ENCODE measurements at regions not wholly inside any gene's neighbourhood (a gene's known extent, or its start where the extent isn't known, plus 50 kb on each side); places are given as distances from the start of the nearest gene placed in this dataset.
"Not testable (repeated sequence)": the region's sequence is repeated elsewhere in the genome, so short reads cannot be mapped to it uniquely, and the experiment has no call there.

DNA sequence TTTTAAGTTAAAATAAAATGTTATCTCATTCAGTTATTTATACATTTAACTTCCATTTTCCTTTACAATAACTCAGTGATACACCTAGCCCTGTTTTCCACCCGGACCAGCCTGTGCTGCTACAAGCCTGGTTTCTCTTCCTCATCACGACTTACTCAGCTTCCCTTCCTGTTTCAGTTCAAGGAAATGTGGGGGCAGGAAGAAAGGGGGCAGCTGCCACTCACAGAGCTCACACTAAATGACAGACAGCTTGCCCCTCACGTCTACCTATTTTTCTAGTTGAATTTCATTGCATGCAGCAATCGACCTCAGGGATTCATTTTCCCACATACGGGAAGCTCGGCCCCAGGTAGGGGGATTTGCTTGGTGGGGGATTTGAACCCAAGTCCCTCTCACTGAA lies 442.6 kb downstream of the TMEM121 start:
- not testable (repeated sequence) for DNase-seq (ENCODE audit: low read depth)

DNA sequence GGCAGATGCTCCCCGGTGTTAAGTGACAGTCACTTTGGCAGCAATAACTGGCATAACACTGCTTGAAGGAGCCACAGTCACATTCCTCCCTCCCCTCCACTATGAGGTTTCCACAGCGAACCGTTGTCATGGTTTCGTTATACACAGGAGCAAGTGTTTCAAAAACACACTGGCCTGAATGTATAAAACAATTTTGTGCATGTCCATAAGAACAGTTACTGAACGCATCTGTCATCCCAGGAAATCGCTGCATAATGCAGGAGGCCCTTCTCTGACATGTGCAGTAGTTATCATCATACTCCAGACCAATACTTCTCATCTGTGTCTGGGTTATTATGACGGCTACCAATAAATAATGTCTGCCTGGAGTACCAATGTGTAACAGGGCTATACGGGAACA lies 444.4 kb downstream of the TMEM121 start:
- not testable (repeated sequence) for DNase-seq (ENCODE audit: low read depth)

DNA sequence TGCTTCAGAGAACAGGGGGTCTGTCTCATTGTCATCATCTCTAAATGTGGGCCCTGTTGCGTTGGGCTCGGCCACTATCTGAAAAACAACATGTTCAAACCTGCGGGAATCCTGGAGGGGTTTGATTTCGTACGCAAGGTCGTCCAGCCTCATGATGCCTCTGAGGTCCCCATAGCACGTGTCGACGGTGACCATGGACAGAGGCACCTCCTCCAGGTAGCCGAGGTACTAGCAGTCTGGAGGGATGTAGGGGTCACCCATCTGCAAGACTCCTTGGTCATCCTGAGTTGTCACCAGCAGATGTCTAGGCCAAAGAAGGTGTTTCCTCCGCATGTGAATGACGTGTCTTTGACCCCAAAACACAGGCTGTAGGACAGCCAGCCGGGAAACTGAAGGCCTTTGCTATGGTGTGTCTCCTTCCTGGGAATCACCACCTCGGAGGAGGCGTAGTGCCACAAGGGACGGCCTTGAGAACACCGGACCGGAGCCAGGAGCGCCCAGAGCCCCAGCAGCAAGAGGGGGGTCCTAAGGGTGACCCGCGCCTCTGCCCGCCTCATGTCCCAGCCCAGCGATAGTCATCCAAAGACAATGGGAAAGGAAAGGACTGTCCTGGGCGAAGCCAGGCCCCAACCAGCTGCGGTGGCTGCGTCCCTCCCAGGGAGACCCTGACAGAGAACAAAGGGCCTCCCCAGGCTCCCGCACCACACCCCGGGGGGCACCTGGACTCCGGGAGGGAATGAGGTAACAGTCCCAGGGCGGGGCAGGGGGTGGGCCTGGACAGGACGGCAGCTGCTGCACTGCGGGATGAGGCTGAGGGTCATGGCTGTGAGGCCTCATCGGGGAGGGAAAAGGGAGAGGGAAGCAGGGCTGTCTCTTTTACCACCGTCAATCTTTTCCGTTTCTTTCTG lies 445.5 kb downstream of the TMEM121 start:
- DNase-seq (ENCODE audit: low read depth): no peak

DNA sequence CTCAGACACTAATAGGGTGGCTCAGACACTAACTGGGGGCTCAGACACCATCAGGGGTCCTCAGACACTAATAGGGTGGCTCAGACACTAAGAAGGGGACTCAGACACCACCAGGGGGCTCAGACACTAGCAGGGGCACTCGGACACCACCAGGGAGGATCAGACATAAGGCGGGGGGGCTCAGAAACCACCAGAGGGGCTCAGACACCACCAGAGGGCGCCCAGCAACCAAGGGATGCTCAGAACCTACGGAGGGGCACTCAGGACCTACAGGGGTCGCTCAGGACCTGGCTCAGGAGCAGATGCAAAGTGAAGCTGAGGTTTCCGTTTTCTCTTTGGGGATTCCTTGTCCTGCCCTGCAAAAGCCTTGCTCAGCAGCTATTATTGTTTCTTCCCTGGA lies 448.5 kb downstream of the TMEM121 start:
- peak; percentile 37 for DNase-seq (ENCODE audit: low read depth)

DNA sequence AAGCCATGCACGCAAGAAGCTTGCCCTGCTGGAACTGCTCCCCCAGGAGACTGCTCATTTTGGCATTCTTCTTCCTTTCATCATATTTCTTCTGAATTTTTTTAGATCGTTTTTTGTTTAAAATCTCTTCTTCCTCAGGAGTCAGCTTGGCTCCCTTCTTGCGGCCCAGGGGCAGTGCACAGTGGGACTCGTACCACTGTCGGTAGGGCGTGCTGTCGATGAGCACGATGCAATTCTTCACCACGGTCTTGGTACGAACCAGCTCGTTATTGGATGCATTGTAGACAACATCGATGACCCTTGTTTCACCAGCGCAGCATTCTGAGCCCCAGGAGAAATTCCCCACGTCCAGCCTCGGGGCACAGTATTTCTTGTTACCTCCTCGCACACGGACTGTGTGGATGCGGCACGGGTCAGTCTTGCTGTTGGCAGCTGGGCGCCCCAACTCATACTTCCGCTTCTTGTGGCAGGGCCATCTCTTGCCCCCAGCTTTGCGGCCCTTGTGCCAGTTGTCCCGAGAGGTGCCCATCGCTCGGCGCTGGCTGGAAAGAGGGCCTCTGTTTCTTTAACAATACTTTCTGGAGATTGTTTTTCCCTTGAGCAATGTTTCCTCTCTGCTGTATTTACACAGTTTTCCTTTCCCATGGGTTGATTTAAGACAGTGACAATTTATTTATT lies 452.4 kb downstream of the TMEM121 start:
- DNase-seq (ENCODE audit: low read depth): no peak

DNA sequence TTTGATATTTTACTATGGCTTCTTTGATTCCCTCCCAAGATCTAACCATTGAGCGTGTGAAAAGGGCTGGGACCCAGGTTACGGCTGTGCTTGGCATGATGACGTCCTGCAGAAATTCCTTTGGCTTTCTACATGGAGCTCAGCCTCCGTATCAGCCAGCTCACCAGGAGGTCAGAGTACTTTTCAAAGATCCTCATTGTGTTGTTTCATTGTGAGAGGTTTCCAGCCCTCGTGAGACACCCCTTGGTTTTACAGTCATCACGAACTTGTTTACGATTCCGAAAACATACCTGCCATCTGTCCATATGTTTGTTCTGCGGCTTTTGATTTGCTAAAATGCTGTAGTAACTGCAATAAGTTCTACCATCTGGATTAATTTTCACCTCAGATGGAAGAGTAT lies 453.1 kb downstream of the TMEM121 start:
- DNase-seq (ENCODE audit: low read depth): no peak

DNA sequence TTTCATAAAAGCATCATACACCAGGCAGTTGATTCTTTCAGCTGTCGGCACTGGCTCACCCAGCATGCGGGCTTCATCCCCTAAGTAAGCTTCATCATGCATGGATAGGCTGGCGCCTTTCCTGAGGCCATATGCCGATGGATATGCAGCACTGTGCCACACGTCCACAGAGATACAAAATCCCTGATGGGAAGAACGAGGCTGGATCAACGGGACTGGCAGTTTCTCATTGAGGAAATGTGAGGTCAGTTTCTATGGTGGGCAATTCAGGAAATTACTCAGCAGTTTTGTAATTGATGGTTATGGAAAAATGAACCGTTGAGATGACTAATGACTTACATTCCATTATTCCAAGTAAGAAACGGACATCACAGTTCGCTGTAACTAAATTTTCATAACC lies 453.8 kb downstream of the TMEM121 start:
- no peak for DNase-seq (ENCODE audit: low read depth)

DNA sequence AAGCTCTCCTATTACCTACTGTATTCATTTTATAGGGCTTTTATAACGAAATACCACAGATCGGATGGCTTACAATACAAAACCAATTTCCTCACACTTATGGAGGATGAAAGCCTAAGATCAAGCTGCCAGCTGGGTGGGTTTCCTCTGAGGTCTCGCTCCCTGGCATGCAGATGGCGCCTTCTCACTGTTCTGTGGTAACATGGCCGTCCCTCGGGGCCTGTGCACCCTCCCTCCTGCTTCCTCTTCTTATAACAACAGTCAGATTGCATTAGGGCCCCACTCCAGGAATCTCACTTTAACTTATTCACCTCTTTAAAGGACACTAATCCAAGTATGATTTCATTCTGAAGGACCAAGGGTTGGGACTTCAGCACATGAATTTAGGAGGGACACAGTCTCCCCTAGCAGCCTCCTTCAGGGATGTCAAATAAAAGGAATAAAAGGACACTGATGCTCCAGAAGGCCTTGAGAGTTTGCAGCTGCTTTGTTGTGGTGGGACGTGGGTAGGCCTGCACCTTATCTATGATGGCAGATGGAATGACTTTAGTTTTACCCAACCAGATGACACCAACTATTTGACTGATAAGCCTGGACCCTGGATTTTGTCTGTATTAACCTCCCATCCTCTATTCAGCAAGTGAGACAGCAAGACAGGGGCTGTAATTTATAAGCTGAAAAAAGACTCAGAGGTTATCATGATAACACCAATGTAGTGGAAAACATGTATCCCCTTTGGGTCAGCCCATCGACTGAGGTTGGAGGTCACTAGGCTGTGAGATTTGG lies 455.3 kb downstream of the TMEM121 start:
- DNase-seq (ENCODE audit: low read depth): not testable (repeated sequence)

DNA sequence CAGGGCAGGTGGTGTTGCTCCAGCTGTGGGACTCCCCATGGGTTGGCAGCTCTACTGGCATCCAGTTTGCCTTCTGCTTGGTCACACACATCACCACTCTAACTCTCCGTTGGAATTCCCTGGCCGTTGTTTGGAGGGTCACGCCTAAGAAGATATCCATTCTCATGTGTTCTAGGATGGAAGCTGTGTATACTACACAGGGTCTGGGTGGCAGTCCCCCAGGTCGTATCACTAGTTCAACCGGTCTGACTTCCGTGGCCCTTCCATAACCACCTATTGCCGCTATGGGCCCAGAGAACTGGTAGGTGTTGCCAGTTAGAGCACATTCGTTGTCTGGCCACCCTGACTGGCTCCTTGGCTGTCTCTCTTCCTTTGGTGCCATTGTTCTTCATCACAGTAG lies 456.3 kb downstream of the TMEM121 start:
- DNase-seq (ENCODE audit: low read depth): no peak

DNA sequence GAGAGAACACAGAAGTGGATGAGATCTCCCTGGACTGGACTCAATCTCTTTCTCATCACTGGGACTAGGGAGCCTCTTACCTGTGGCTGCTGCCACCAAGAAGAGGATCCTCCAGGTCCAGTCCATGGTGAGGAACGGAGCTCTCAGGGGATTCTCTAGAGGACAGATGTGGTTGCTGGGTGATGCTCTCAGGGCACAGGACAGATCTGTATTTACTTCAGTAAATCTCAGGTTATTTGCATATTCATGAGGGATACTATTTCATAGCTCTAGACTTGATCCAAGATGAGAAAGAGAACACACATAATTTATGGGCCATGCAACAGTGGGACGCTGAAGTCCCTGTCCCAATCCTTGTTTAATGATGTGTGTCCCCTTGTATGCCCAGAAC lies 460.5 kb downstream of the TMEM121 start:
- no peak for DNase-seq (ENCODE audit: low read depth)

DNA sequence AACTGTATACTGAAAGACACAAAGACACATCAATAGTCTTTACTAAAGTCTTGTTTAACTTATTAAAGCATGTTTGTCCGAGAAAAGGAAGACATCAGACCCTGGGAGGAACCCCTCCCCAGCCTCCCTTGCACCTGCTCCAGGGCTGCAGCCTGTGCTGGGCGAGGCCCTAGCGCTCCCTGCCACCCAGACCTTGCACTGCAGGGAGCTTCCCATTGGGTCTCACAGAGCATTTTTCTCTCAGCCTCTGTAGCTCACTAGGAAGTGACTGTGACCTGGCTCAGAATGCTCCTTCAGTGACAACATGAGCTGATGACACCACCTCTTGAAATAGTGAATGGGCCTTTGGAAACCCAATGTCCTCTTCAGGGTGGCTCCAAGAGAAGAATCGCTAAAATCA lies 461.2 kb downstream of the TMEM121 start:
- no peak for DNase-seq (ENCODE audit: low read depth)

DNA sequence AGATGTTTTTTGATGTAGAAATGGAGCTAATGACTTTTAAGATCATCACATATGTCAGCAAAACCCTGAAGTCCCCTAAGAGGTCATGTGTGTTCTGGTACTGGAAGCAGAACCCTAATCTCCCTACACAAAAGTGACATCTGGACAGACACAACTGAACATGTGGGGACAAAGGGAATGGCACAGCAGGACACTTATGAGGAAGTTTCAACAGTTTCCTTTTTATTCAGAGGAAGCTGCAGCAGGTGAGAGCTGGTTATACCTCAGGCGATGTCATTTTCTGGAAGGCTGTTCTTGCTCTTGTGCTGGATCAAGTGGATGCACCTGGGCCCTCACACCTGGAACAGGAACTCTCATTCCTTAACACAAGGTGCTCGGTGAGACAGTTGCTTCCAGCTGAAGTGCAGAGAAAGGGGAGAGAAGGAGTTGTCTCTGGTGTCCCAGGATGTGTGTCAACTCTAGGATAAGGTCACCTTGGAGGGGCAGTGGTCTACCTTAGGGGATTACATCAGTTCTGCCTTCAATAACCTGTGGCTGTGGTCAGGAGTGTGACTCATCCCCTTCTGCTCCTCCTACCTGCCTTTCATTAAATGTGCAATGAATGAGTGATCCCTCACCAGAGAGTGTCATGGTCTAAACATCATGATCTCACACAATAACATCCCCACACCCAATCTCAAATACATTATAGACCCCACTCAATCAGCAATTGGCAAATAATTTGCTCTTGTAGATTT lies 463.4 kb downstream of the TMEM121 start:
- no peak for DNase-seq (ENCODE audit: low read depth)

DNA sequence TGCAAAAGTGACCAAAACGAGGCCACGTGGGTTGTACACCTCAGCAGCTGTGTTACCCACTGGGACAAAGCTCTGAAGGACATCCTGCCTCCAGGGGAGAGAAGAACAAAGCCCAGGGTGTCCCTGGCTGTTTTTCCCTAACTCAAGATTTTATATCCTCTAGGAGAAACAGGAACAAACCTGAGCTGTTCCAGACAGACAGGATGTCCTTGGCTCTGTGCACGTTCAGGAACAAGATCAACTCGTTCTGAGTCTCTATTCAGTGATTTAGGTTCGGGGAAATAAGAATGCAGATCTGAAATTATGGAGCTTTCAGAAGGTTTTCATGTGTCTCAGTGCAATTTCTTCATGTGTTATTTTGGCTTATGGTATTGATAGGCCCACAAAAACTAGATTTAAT lies 465.3 kb downstream of the TMEM121 start:
- DNase-seq (ENCODE audit: low read depth): not testable (repeated sequence)

DNA sequence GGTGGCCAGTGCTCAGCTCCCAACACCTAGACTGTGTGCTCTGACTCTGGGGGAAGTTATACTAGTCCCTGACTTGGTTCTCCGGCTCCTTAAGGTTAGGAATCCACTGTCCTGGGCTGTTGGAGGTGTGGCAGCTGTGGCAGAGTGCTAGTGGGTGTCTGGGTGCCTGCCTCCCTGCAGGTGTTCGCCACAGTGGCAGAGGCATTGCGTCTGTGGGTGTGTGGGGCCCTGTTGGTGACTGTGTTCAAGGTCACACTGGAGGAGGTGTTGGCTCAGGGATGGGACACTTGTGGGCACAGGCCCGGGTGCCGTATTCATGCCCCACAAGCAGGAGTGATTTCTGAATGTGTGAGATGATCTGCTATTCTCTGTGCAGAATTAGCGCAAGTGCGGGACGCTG lies 467.4 kb downstream of the TMEM121 start:
- no peak for DNase-seq (ENCODE audit: low read depth)

DNA sequence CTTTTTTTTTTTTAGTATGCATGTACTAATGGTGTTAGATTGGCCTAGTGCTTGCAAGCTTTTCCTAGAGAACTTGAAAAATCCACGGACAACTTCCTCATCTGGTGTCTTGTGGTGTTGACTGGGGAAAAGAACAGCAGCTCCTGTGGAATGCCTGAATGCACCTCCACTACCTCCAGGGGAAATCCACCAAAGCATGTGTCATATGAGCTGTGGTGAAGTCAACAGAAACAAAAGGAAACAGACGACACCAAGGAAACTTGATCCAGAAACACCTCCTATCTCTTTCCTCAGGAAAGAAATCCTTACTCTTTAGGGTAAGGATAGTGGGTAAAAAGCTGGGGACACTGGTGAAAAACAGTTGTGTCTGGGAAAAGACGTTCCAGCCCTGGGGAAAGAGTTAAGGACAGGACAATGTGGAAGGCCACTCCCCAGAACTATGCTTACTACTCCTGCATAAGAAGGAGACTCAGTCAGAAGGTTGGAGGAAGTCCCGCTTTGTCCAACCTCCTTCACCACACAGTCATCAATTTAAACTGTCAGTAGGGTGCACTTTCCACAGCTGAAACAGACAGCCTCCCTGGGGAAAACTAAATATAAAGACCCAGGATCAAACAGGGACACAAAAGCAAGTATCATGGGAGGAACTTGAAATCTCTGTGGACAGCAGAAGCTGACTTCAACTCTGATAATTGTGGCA lies 468.8 kb downstream of the TMEM121 start:
- not testable (repeated sequence) for DNase-seq (ENCODE audit: low read depth)

DNA sequence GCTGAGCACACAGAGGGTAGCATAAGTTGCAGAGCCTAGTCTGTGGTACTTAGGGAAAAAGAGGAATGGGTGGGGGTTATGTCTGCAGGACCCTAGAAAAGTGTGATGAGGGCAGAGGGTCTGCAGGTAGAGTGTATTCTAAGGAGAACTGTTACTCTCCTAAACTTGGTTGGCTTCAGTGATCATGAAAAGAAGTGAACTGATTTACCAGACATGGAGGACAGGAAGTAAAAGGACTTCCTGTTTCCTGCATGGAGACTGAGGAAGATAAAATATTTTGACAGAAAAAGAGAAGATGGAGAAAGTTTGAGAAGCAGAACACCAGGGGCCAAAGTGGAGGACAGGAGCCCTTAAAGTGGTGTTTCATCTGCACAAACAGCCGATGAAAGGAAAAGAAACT lies 472.2 kb downstream of the TMEM121 start:
- DNase-seq (ENCODE audit: low read depth): not testable (repeated sequence)

DNA sequence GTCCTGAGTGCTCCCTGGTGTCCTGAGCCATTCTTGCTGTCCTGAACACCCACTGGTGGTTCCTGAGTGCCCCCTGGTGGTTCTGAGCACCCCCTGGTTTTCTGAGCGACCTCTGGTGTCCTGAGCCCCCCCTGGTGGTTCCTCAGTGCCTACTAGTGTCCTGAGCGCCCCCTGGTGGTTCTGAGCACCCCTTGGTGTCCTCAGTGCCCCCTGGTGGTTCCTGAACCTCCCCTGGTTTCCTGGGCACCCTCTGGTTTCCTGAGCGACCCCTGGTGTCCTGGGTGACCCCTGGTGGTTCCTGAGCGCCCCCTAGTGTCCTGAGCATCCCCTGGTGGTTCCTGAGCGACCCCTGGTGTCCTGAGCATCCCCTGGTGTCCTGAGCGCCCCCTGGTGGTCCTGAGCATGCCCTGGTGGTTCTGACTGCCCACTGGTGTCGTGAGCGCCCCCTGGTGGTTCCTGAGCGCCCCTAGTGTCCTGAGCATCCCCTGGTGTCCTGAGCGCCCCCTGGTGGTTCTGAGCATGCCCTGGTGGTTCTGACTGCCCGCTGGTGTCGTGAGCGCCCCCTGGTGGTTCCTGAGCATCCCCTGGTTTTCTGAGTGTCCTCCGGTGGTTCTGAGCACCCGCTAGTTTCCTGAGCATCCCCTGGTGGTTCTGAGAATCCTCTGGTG lies 473.1 kb downstream of the TMEM121 start:
- DNase-seq (ENCODE audit: low read depth): peak; percentile 31

DNA sequence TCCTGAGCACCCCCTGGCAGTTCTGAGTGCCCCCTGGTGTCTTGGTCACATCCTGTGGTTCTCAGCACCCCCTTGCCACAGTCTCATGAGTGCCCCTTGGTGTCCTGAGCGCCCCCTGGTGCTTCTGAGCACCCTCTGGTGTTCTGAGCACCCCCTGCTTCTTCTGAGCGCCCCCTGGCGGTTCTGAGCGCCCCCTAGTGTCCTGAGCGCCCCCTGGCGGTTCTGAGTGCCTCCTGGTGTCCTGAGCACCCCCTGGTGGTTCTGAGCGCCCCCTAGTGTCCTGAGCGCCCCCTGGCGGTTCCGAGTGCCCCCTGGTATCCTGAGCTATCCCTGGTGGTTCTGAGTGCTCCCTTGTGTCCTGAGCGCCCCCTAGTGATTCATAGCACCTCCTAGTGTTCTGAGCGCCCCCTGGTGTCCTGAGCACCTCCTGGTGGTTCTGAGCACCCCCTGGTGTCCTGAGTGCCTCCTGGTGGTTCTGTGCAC lies 473.7 kb downstream of the TMEM121 start:
- not testable (repeated sequence) for DNase-seq (ENCODE audit: low read depth)

DNA sequence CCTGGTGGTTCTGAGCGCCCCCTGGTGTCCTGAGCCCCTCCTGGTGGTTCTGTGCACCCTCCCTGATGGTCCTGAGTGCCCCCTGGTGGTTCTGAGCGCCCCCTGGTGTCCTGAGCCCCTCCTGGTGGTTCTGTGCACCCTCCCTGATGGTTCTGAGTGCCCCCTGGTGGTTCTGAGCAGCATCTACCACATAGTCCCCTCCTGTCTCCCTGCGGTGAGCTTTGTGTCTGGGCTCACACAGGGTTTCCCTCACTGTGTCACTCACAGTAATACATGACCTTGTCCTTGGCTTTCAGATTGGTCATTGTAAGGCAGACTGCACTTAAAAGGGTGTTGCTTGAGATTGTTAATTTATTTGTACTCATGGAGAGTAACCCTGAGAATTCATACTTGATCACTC lies 474.9 kb downstream of the TMEM121 start:
- not testable (repeated sequence) for DNase-seq (ENCODE audit: low read depth)

DNA sequence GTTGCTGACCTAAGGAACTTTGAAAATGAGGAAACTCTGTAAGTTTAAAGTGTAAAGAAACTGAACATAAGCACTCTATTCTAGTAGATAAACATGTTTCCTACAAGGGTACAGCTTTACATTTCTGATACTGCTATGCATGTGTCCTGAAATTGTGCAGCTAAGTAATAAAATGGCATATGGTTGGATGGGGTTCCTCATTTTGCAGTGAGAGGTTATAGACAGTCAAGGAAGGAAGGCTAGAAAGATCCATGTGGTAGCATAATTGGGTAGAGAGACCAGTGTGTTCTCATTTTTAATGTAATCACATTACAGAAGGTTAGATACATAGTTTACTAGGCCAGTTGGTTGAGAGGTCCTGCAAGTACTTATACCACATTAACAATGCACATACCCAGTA lies 477.0 kb downstream of the TMEM121 start:
- no peak for DNase-seq (ENCODE audit: low read depth)

Measured in stimulated activated CD8-positive, alpha-beta memory T cell treated with anti-CD3 and anti-CD28 coated beads, Interleukin-15, amount 100 ng/mL, for 24 hours (primary cell).